HEK293T (cell line): ENCODE measurements at regions not wholly inside any gene's neighbourhood (a gene's known extent, or its start where the extent isn't known, plus 50 kb on each side); places are given as distances from the start of the nearest gene placed in this dataset.

Source experiments
- BHLHE40 ChIP-seq: fragments of 450-650 bp; IDR thresholded peaks from 2 replicates; pipeline ENCODE4 v1.6.1; 2016; ENCODE audit warnings: mild to moderate bottlenecking, moderate library complexity, borderline replicate concordance
- FOXA1 ChIP-seq: fragments of 450-650 bp; IDR thresholded peaks from 2 replicates; pipeline ENCODE4 v1.6.1; 2016; ENCODE audit warnings: mild to moderate bottlenecking
- FOXK2 ChIP-seq: fragments of 450-650 bp; IDR thresholded peaks from 2 replicates; pipeline ENCODE4 v1.6.1; 2016; ENCODE audit warnings: mild to moderate bottlenecking
- L3MBTL2 ChIP-seq: fragments of 450-650 bp; conservative IDR thresholded peaks from 2 replicates; pipeline ENCODE4 v1.6.1; 2016; ENCODE audit warnings: mild to moderate bottlenecking
- PKNOX1 ChIP-seq: fragments of 450-650 bp; IDR thresholded peaks from 2 replicates; pipeline ENCODE4 v1.6.1; 2016
- SP1 ChIP-seq: fragments of 450-650 bp; IDR thresholded peaks from 2 replicates; pipeline ENCODE4 v1.6.1; 2017
- SUZ12 ChIP-seq: fragments of 450-650 bp; IDR thresholded peaks from 2 replicates; pipeline ENCODE4 v1.6.1; 2016; ENCODE audit warnings: mild to moderate bottlenecking
- TARDBP ChIP-seq: fragments of 450-650 bp; IDR thresholded peaks from 2 replicates; pipeline ENCODE4 v1.6.1; 2016
- ZNF384 ChIP-seq: fragments of 450-650 bp; IDR thresholded peaks from 2 replicates; pipeline ENCODE4 v1.6.1; 2016

- no peak for TF ChIP-seq BHLHE40
- no peak for TF ChIP-seq FOXA1
- no peak for TF ChIP-seq PKNOX1
- TF ChIP-seq SP1 = no peak
- TF ChIP-seq ZNF384 = no peak
- TF ChIP-seq L3MBTL2 = no peak
- no peak for TF ChIP-seq SUZ12
- TF ChIP-seq FOXK2 = no peak
- no peak for TF ChIP-seq TARDBP
Measured at GRCh38 chr2:65974067-65974723, 460.7 kb upstream of the MEIS1 start.
